Sigmoid colon (tissue), 4 donors: ENCODE measurements at regions not wholly inside any gene's neighbourhood (a gene's known extent, or its start where the extent isn't known, plus 50 kb on each side); places are given as distances from the start of the nearest gene placed in this dataset.

Source experiments
- CTCF ChIP-seq, 4 experiments: fragments of 450-650 bp in 3 of 4; fragments of 200-600 bp in 1 of 4; IDR thresholded peaks; one replicate each; pipeline ENCODE4 v1.5.1; 2016 to 2019; ENCODE audit warnings: antibody characterized with exemption in 4 of 4, mild to moderate bottlenecking in 3 of 4, moderate library complexity in 2 of 4
- POLR2AphosphoS5 ChIP-seq, 4 donors: sonication (generic); formaldehyde crosslinking; IDR thresholded peaks; one replicate each; pipeline ENCODE4 v1.6.1; 2017; ENCODE audit warnings: antibody characterized with exemption in 4 of 4

- TF ChIP-seq POLR2AphosphoS5 (IDR thresholded peaks at IDR 0.05) (no peak), CTCF (IDR thresholded peaks at IDR 0.05) (no peak)
These were observed 62.7 kb upstream of the ITGA11 start for GRCh38 chr15:68494573-68495110.
